ENCODE measurements at regions not wholly inside any gene's neighbourhood (a gene's known extent, or its start where the extent isn't known, plus 50 kb on each side); places are given as distances from the start of the nearest gene placed in this dataset.

GRCh38 chr10:130372222-130372621, 236.0 kb downstream of the GLRX3 start:
- no peak for DNase-seq

GRCh38 chr10:130372866-130373265, 236.7 kb downstream of the GLRX3 start:
- no peak for DNase-seq

- DNase-seq = no peak
These were observed 241.9 kb downstream of the GLRX3 start for GRCh38 chr10:130377986-130378540.

GRCh38 chr10:130378556-130379400, 242.6 kb downstream of the GLRX3 start:
- DNase-seq = no peak

GRCh38 chr10:130380056-130380455, 243.9 kb downstream of the GLRX3 start:
- no peak for DNase-seq

GRCh38 chr10:130382031-130382430, 245.8 kb downstream of the GLRX3 start:
- no peak for DNase-seq

- no peak for DNase-seq
These were observed 251.9 kb downstream of the GLRX3 start for GRCh38 chr10:130387936-130388580.

- DNase-seq = no peak
These were observed 252.6 kb downstream of the GLRX3 start for GRCh38 chr10:130388746-130389145.

- no peak for DNase-seq
These were observed 253.7 kb downstream of the GLRX3 start for GRCh38 chr10:130389906-130390305.

- no peak for DNase-seq
These were observed 255.8 kb downstream of the GLRX3 start for GRCh38 chr10:130392031-130392430.

- DNase-seq = no peak
These were observed 257.2 kb downstream of the GLRX3 start for GRCh38 chr10:130393342-130393741.

GRCh38 chr10:130394832-130395231, 258.6 kb downstream of the GLRX3 start:
- DNase-seq = no peak

- no peak for DNase-seq
These were observed 259.2 kb downstream of the GLRX3 start for GRCh38 chr10:130395248-130395936.

GRCh38 chr10:130396044-130396443, 259.9 kb downstream of the GLRX3 start:
- no peak for DNase-seq

GRCh38 chr10:130398090-130398994, 262.2 kb downstream of the GLRX3 start:
- DNase-seq = no peak

- no peak for DNase-seq
These were observed 263.3 kb downstream of the GLRX3 start for GRCh38 chr10:130399425-130399950.

- no peak for DNase-seq
These were observed 264.7 kb downstream of the GLRX3 start for GRCh38 chr10:130400890-130401289.

- no peak for DNase-seq
These were observed 265.9 kb downstream of the GLRX3 start for GRCh38 chr10:130401860-130402765.

GRCh38 chr10:130403153-130404075, 267.2 kb downstream of the GLRX3 start:
- DNase-seq = no peak
